ENCODE measurements at regions not wholly inside any gene's neighbourhood (a gene's known extent, or its start where the extent isn't known, plus 50 kb on each side); places are given as distances from the start of the nearest gene placed in this dataset.
"Not testable (repeated sequence)": the region's sequence is repeated elsewhere in the genome, so short reads cannot be mapped to it uniquely, and the experiment has no call there.

- H3K9me3 ChIP-seq (ENCODE audit: control insufficient read depth, insufficient read depth, low read length); H3K36me3 ChIP-seq (ENCODE audit: control insufficient read depth, insufficient read depth, low read length); H3K4me3 ChIP-seq (ENCODE audit: low read depth, low read length); H3K27me3 ChIP-seq (ENCODE audit: control insufficient read depth, insufficient read depth, low read length); H3K4me1 ChIP-seq (ENCODE audit: control insufficient read depth, insufficient read depth, low read length); H3K9ac ChIP-seq (ENCODE audit: low read depth, low read length): not testable (repeated sequence)
These were observed 87.7 kb downstream of the FOXD4L6 start for GRCh38 chr9:41040705-41041342.

- H3K9me3 ChIP-seq (ENCODE audit: control insufficient read depth, insufficient read depth, low read length); H3K36me3 ChIP-seq (ENCODE audit: control insufficient read depth, insufficient read depth, low read length): not testable (repeated sequence)
These were observed 93.2 kb downstream of the FOXD4L6 start for GRCh38 chr9:41035276-41035675.

GRCh38 chr9:41034699-41035197 lies 93.7 kb downstream of the FOXD4L6 start:
- H3K9me3 ChIP-seq (ENCODE audit: control insufficient read depth, insufficient read depth, low read length); H3K36me3 ChIP-seq (ENCODE audit: control insufficient read depth, insufficient read depth, low read length); H3K4me1 ChIP-seq (ENCODE audit: control insufficient read depth, insufficient read depth, low read length); H3K4me3 ChIP-seq (ENCODE audit: low read depth, low read length); H3K9ac ChIP-seq (ENCODE audit: low read depth, low read length): not testable (repeated sequence)
- peaks cover 10% of the 10 kb centered on the region for H3K27me3 ChIP-seq (ENCODE audit: control insufficient read depth, insufficient read depth, low read length)

More at GRCh38 chr9:41035276-41035675, 93.2 kb downstream of the FOXD4L6 start:
- H3K4me3 ChIP-seq (ENCODE audit: low read depth, low read length); H3K9ac ChIP-seq (ENCODE audit: low read depth, low read length); H3K4me1 ChIP-seq (ENCODE audit: control insufficient read depth, insufficient read depth, low read length): not testable (repeated sequence)
- peaks cover 10% of the 10 kb centered on the region for H3K27me3 ChIP-seq (ENCODE audit: control insufficient read depth, insufficient read depth, low read length)

DNA sequence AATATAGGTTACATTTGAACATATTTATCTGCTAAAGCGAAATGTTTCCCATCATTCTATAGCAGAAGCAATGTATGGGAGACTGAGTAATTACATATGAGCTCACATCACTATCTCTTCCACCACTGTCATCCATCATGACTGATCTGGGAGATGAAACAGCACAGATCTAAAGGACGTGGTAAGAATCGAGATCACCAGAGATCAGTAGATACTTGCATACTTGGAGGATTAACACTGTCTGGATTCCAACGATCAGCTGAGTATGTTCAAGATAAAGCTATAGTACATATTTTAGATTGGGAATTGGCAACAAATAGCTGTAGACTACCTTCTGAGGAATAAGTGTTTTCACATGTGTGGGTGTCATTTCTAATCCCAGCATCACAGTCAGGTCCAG lies 94.6 kb downstream of the FOXD4L6 start:
- H3K27me3 ChIP-seq (ENCODE audit: control insufficient read depth, insufficient read depth, low read length): peaks cover 10% of the 10 kb centered on the region
- not testable (repeated sequence) for H3K36me3 ChIP-seq (ENCODE audit: control insufficient read depth, insufficient read depth, low read length); H3K4me3 ChIP-seq (ENCODE audit: low read depth, low read length); H3K9ac ChIP-seq (ENCODE audit: low read depth, low read length); H3K9me3 ChIP-seq (ENCODE audit: control insufficient read depth, insufficient read depth, low read length); H3K4me1 ChIP-seq (ENCODE audit: control insufficient read depth, insufficient read depth, low read length)

- H3K36me3 ChIP-seq (ENCODE audit: control insufficient read depth, insufficient read depth, low read length); H3K9me3 ChIP-seq (ENCODE audit: control insufficient read depth, insufficient read depth, low read length); H3K4me1 ChIP-seq (ENCODE audit: control insufficient read depth, insufficient read depth, low read length); H3K4me3 ChIP-seq (ENCODE audit: low read depth, low read length); H3K9ac ChIP-seq (ENCODE audit: low read depth, low read length): not testable (repeated sequence)
- H3K27me3 ChIP-seq (ENCODE audit: control insufficient read depth, insufficient read depth, low read length): peaks cover 10% of the 10 kb centered on the region
These were observed 95.1 kb downstream of the FOXD4L6 start for GRCh38 chr9:41033360-41033759.

- H3K9ac ChIP-seq (ENCODE audit: low read depth, low read length); H3K27me3 ChIP-seq (ENCODE audit: control insufficient read depth, insufficient read depth, low read length); H3K9me3 ChIP-seq (ENCODE audit: control insufficient read depth, insufficient read depth, low read length); H3K4me1 ChIP-seq (ENCODE audit: control insufficient read depth, insufficient read depth, low read length); H3K36me3 ChIP-seq (ENCODE audit: control insufficient read depth, insufficient read depth, low read length); H3K4me3 ChIP-seq (ENCODE audit: low read depth, low read length): not testable (repeated sequence)
These were observed 101.4 kb downstream of the FOXD4L6 start for GRCh38 chr9:41026912-41027676.

DNA sequence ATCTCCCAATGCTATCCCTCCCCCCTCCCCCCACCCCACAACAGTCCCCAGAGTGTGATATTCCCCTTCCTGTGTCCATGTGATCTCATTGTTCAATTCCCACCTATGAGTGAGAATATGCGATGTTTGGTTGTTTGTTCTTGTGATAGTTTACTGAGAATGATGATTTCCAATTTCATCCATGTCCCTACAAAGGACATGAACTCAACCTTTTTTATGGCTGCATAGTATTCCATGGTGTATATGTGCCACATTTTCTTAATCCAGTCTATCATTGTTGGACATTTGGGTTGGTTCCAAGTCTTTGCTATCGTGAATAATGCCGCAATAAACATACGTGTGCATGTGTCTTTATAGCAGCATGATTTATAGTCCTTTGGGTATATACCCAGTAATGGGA lies 106.1 kb downstream of the FOXD4L6 start:
- not testable (repeated sequence) for H3K27me3 ChIP-seq (ENCODE audit: control insufficient read depth, insufficient read depth, low read length); H3K36me3 ChIP-seq (ENCODE audit: control insufficient read depth, insufficient read depth, low read length); H3K9ac ChIP-seq (ENCODE audit: low read depth, low read length); H3K9me3 ChIP-seq (ENCODE audit: control insufficient read depth, insufficient read depth, low read length); H3K4me1 ChIP-seq (ENCODE audit: control insufficient read depth, insufficient read depth, low read length); H3K4me3 ChIP-seq (ENCODE audit: low read depth, low read length)

- H3K9me3 ChIP-seq (ENCODE audit: control insufficient read depth, insufficient read depth, low read length); H3K4me1 ChIP-seq (ENCODE audit: control insufficient read depth, insufficient read depth, low read length); H3K36me3 ChIP-seq (ENCODE audit: control insufficient read depth, insufficient read depth, low read length); H3K4me3 ChIP-seq (ENCODE audit: low read depth, low read length); H3K9ac ChIP-seq (ENCODE audit: low read depth, low read length); H3K27me3 ChIP-seq (ENCODE audit: control insufficient read depth, insufficient read depth, low read length): not testable (repeated sequence)
These were observed 108.5 kb downstream of the FOXD4L6 start for GRCh38 chr9:41019858-41020562.

GRCh38 chr9:41018948-41019347 lies 109.5 kb downstream of the FOXD4L6 start:
- H3K9me3 ChIP-seq (ENCODE audit: control insufficient read depth, insufficient read depth, low read length); H3K9ac ChIP-seq (ENCODE audit: low read depth, low read length); H3K27me3 ChIP-seq (ENCODE audit: control insufficient read depth, insufficient read depth, low read length); H3K4me1 ChIP-seq (ENCODE audit: control insufficient read depth, insufficient read depth, low read length); H3K36me3 ChIP-seq (ENCODE audit: control insufficient read depth, insufficient read depth, low read length); H3K4me3 ChIP-seq (ENCODE audit: low read depth, low read length): not testable (repeated sequence)

DNA sequence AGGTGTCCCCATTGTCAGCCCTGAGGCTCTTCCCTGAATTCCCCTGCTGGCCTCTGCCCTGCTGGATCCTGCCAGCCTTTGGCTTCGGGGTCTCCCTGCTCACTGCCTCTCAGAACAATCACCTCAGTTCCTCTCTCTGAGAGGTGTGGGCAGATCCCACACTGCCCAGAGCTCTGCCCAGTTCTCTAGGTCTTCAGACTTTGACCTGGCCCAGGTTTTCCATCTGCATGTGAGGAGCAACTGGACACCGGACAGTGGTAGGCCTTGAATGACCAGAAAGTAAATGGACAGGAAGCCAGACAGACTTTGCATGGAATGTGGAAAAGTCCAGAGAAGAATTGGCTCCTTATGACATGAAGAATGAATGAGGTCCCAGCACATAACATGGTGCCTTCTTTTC lies 111.8 kb downstream of the FOXD4L6 start:
- H3K36me3 ChIP-seq (ENCODE audit: control insufficient read depth, insufficient read depth, low read length); H3K9me3 ChIP-seq (ENCODE audit: control insufficient read depth, insufficient read depth, low read length); H3K4me1 ChIP-seq (ENCODE audit: control insufficient read depth, insufficient read depth, low read length); H3K27me3 ChIP-seq (ENCODE audit: control insufficient read depth, insufficient read depth, low read length); H3K4me3 ChIP-seq (ENCODE audit: low read depth, low read length); H3K9ac ChIP-seq (ENCODE audit: low read depth, low read length): not testable (repeated sequence)

GRCh38 chr9:40999952-41000700 lies 128.4 kb downstream of the FOXD4L6 start:
- not testable (repeated sequence) for H3K9me3 ChIP-seq (ENCODE audit: control insufficient read depth, insufficient read depth, low read length); H3K9ac ChIP-seq (ENCODE audit: low read depth, low read length); H3K27me3 ChIP-seq (ENCODE audit: control insufficient read depth, insufficient read depth, low read length); H3K36me3 ChIP-seq (ENCODE audit: control insufficient read depth, insufficient read depth, low read length); H3K4me1 ChIP-seq (ENCODE audit: control insufficient read depth, insufficient read depth, low read length); H3K4me3 ChIP-seq (ENCODE audit: low read depth, low read length)

Measured in iPS-15b (cell line).